MM.1S (cell line): ENCODE measurements at regions not wholly inside any gene's neighbourhood (a gene's known extent, or its start where the extent isn't known, plus 50 kb on each side); places are given as distances from the start of the nearest gene placed in this dataset.

Source experiments
- DNase-seq: peaks from one replicate; pipeline ENCODE4 v3.0.0-alpha.2; 2015
- H2AFZ ChIP-seq: fragments of 300-600 bp; sonication (generic); 2 replicates; pipeline ENCODE4 v1.6.0; 2016; ENCODE audit warnings: antibody characterized with exemption, low read length
- H3F3A ChIP-seq: fragments of 300-600 bp; sonication (generic); 2 replicates; pipeline ENCODE4 v1.6.1; 2016; ENCODE audit warnings: mild to moderate bottlenecking, antibody characterized with exemption, low read length, moderate library complexity, mixed read lengths; ENCODE audit not compliant: insufficient read depth
- H3K27ac ChIP-seq: fragments of 300-600 bp; sonication (generic); 2 replicates; pipeline ENCODE4 v1.5.1; 2016; ENCODE audit warnings: mild to moderate bottlenecking, low read length
- H3K27me3 ChIP-seq: fragments of 300-600 bp; sonication (generic); replicated peaks from 2 replicates; pipeline ENCODE4 v1.6.0; 2016; ENCODE audit warnings: low read length; ENCODE audit not compliant: insufficient read depth
- H3K36me3 ChIP-seq: fragments of 300-600 bp; sonication (generic); replicated peaks from 2 replicates; pipeline ENCODE4 v1.6.1; 2016; ENCODE audit warnings: mild to moderate bottlenecking, low read length, mixed read lengths; ENCODE audit not compliant: insufficient read depth
- H3K4me1 ChIP-seq: fragments of 300-600 bp; sonication (generic); 2 replicates; pipeline ENCODE4 v1.6.1; 2016; ENCODE audit warnings: low read length, mixed read lengths
- H3K4me2 ChIP-seq: fragments of 300-600 bp; sonication (generic); 2 replicates; pipeline ENCODE4 v1.6.0; 2016; ENCODE audit warnings: low read depth, low read length
- H3K4me3 ChIP-seq: fragments of 300-600 bp; sonication (generic); 2 replicates; pipeline ENCODE4 v1.5.1; 2016; ENCODE audit warnings: low read length, mixed read lengths
- H3K79me2 ChIP-seq: fragments of 300-600 bp; sonication (generic); 2 replicates; pipeline ENCODE4 v1.6.1; 2016; ENCODE audit warnings: mixed run types, low read length, mixed read lengths
- H3K9ac ChIP-seq: fragments of 300-600 bp; sonication (generic); 2 replicates; pipeline ENCODE4 v1.6.1; 2016; ENCODE audit warnings: low read length, mixed read lengths
- H3K9me2 ChIP-seq: fragments of 300-600 bp; sonication (generic); replicated peaks from 2 replicates; pipeline ENCODE4 v1.6.1; 2016; ENCODE audit warnings: mild to moderate bottlenecking, low read length, mixed read lengths; ENCODE audit not compliant: insufficient read depth
- H3K9me3 ChIP-seq: fragments of 300-600 bp; sonication (generic); replicated peaks from 2 replicates; pipeline ENCODE4 v1.6.1; 2016; ENCODE audit warnings: mild to moderate bottlenecking, low read length, mixed read lengths; ENCODE audit not compliant: insufficient read depth
- H4K20me1 ChIP-seq: fragments of 300-600 bp; sonication (generic); 2 replicates; pipeline ENCODE4 v1.6.1; 2016; ENCODE audit warnings: mild to moderate bottlenecking, low read length, moderate library complexity, mixed read lengths; ENCODE audit not compliant: insufficient read depth
- EZH2 ChIP-seq: fragments of 300-600 bp; sonication (generic); optimal IDR thresholded peaks from 2 replicates; pipeline ENCODE3; 2017; ENCODE audit warnings: low read depth, mild to moderate bottlenecking, antibody characterized with exemption, low read length, mixed read lengths
- EZH2phosphoT487 ChIP-seq: fragments of 300-600 bp; sonication (generic); IDR thresholded peaks from 2 replicates; pipeline ENCODE4 v1.6.1; 2018; ENCODE audit warnings: antibody characterized with exemption, low read length
- TF ChIP-seq, protein P1 (sequence below): fragments of 300-600 bp; sonication (generic); IDR thresholded peaks from 2 replicates; pipeline ENCODE4 v1.5.1; 2016; ENCODE audit warnings: antibody characterized with exemption, low read length, mixed read lengths

DNA sequence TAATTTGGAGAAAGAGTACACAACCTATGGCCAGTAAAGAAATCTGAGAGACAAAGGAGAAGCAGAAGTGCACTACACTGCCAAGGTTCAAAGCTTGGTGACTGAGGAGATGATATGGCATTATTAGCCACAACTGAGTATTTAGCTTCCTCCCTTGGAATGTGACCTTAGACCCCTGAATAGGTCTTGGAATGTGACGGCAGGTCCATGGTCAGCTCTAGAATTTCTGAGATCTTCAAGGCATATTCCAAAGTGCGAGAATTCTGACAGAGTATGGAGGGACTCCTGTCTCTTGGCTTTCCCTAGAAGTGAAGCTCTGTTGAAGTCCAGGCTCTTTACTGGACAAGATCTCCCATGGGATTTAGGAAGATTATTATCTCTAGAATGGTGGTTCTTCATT, 130.0 kb upstream of the FN1 start:
- Histone ChIP-seq H3F3A (no peaks in the 10 kb centered on the region), H3K27me3 (no peaks in the 10 kb centered on the region), H3K79me2 (no peaks in the 10 kb centered on the region), H3K27ac (no peak overlapping the region), H3K9me2 (no peaks in the 10 kb centered on the region), H3K4me1 (no peaks in the 10 kb centered on the region), H3K9me3 (no peaks in the 10 kb centered on the region), H3K36me3 (no peaks in the 10 kb centered on the region), H3K4me3 (no peak overlapping the region), H2AFZ (no peak overlapping the region), H3K4me2 (no peak overlapping the region), H3K9ac (no peak overlapping the region), H4K20me1 (no peaks in the 10 kb centered on the region)
- TF ChIP-seq EZH2phosphoT487 (no peak), EZH2 (no peak)
- TF ChIP-seq, protein P1, sequence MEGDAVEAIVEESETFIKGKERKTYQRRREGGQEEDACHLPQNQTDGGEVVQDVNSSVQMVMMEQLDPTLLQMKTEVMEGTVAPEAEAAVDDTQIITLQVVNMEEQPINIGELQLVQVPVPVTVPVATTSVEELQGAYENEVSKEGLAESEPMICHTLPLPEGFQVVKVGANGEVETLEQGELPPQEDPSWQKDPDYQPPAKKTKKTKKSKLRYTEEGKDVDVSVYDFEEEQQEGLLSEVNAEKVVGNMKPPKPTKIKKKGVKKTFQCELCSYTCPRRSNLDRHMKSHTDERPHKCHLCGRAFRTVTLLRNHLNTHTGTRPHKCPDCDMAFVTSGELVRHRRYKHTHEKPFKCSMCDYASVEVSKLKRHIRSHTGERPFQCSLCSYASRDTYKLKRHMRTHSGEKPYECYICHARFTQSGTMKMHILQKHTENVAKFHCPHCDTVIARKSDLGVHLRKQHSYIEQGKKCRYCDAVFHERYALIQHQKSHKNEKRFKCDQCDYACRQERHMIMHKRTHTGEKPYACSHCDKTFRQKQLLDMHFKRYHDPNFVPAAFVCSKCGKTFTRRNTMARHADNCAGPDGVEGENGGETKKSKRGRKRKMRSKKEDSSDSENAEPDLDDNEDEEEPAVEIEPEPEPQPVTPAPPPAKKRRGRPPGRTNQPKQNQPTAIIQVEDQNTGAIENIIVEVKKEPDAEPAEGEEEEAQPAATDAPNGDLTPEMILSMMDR: no peak
- DNase-seq: no peak

DNA sequence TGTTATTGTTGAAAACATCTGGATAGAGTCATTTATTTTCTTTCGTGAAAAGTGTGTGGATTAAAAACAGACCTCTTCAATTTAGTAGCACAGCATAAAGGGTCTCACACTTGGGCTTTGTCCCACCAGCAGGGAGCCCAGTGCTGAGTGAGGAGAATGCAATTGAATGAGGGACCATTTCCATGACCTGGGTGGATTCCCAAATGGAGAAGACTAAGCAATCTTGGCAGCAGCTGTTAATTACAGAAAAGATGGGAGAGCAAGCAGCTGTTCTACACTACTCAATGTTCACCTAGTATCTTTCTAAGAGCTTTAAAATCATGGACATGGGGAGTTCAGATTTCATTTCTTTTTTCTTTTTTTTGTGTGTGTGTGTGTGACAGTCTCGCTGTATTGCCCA, 121.8 kb upstream of the FN1 start:
- Histone ChIP-seq H3K36me3 (no peaks in the 10 kb centered on the region), H3K9ac (no peak overlapping the region), H3K27ac (no peak overlapping the region), H3F3A (no peaks in the 10 kb centered on the region), H3K4me3 (no peak overlapping the region), H3K79me2 (no peaks in the 10 kb centered on the region), H3K27me3 (no peaks in the 10 kb centered on the region), H3K9me2 (no peaks in the 10 kb centered on the region), H3K9me3 (no peaks in the 10 kb centered on the region), H4K20me1 (no peaks in the 10 kb centered on the region), H2AFZ (no peak overlapping the region), H3K4me1 (no peaks in the 10 kb centered on the region), H3K4me2 (no peak overlapping the region)
- TF ChIP-seq, protein P1: no peak
- no peak for TF ChIP-seq EZH2
- TF ChIP-seq EZH2phosphoT487: no peak
- no peak for DNase-seq

DNA sequence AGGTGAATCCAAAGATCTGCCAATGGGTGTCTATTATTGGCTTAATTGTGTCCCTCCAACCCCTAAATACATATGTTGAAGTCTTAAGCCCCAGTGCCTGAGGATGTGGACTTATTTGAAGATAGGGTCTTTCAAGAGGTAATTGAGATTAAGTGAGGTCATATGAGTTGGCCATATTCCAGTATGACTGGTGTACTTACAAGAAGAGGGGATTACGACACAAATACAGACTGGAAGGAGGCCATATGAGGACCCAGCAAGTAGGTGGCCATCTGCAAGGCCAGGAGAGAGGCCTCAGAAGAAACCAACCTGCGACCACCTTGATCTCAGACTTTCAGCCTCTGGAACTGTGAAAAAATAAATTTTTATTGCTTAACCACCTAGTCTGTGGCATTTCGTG, 121.1 kb upstream of the FN1 start:
- Histone ChIP-seq H3K4me2 (no peak overlapping the region), H3K4me1 (no peaks in the 10 kb centered on the region), H3K9me2 (no peaks in the 10 kb centered on the region), H3F3A (no peaks in the 10 kb centered on the region), H3K27me3 (no peaks in the 10 kb centered on the region), H4K20me1 (no peaks in the 10 kb centered on the region), H3K9ac (no peak overlapping the region), H2AFZ (no peak overlapping the region), H3K27ac (no peak overlapping the region), H3K4me3 (no peak overlapping the region), H3K36me3 (no peaks in the 10 kb centered on the region), H3K79me2 (no peaks in the 10 kb centered on the region), H3K9me3 (no peaks in the 10 kb centered on the region)
- no peak for DNase-seq
- no peak for TF ChIP-seq EZH2phosphoT487
- TF ChIP-seq, protein P1: no peak
- no peak for TF ChIP-seq EZH2
